ENCODE measurements at regions not wholly inside any gene's neighbourhood (a gene's known extent, or its start where the extent isn't known, plus 50 kb on each side); places are given as distances from the start of the nearest gene placed in this dataset.
"Not testable (repeated sequence)": the region's sequence is repeated elsewhere in the genome, so short reads cannot be mapped to it uniquely, and the experiment has no call there.

DNA sequence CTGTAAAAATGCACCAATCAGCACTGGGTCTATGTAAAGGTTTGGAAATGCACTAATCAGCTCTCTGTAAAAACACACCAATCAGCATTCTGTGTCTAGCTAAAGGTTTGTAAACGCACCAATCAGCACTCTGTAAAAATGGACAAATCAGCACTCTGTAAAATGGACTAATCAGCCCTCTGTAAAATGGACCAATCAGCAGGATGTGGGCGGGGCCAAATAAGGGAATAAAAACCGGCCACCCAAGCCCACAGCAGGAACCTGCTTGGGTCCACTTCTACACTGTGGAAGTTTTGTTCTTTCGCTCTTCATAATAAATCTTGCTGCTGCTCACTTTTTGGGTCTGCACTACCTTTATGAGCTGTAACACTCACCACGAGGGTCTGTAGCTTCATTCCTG is 101.0 kb downstream of the SMC2 start:
- not testable (repeated sequence) for DNase-seq

DNA sequence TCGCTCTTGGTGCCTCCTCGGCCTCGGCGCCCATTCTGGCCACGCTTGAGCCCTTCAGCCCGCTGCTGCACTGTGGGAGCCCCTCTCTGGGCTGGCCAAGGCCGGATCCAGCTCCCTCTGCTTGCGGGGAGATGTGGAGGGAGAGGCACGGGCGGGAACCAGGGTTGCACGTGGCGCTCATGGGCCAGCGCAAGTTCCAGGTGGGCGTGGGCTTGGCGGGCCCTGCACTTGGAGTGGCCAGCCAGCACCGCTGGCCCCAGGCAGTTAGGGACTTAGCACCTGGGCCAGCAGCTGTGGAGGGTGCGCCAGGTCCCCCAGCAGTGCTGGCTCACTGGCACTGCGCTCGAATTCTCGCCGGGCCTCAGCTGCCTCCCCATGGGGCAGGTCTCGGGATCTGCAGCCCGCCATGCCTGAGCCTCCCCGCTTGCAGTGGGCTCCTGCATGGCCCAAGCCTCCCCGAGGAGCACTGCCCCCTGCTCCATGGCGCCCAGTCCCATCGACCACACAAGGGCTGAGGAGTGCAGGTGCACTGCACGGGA is 106.4 kb downstream of the SMC2 start:
- no peak for DNase-seq

DNA sequence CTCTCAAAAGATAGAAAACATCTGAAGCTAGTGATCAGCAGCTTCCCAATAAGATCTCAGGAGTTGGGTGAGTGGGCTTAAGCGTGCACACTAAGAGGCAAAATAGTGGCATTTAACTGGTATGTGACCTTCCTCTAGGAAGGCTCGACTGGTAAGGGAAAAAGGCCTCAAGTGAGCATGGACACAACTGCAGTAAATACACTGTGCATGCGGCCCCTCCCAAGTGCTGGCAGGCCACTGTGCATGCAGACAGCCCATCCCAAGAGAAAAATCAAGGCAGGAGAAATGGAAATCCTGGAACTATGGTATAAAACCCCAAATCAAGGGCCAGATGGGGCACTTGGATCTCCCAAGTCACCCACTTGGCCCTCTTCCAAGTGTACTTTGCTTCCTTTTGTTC is 112.7 kb downstream of the SMC2 start:
- DNase-seq, result no peak

DNA sequence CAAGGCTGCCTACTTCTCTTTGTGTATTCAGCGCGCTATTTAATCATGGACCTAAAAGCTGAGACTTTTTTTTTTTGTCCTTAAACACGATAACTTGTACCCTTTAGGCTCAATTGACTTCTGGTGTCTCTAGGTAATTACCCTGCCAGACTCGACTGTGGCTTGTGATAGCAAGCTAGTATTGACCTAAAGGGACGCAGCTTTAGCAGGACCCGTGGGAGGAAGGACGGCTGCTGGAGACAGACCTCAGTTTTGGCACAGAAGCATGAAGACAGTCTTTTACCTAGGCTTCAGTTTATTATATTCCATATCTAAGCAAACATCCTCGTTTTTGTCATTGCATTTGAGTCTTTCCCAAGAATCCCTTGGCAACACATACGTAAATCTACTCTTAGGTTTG is 115.3 kb downstream of the SMC2 start:
- DNase-seq, result no peak

DNA sequence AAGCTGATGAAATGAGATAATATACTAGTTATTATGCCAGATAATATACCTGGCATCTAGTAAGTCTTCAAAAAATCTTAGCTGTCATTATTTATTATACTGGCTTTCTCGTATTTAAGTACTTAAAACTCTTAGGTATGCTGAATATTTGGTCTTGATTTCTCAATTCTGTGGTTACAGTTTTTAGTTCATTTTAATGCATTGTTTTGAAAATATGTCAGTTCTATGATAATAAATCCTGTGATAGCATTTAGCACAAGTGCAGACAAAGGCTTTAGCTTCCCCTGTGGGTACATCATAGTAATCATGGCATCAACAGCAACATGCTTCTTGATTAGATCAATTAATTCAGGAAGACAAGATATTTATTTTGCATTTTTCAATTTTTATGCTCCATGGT is 133.0 kb downstream of the SMC2 start:
- DNase-seq, result no peak

DNA sequence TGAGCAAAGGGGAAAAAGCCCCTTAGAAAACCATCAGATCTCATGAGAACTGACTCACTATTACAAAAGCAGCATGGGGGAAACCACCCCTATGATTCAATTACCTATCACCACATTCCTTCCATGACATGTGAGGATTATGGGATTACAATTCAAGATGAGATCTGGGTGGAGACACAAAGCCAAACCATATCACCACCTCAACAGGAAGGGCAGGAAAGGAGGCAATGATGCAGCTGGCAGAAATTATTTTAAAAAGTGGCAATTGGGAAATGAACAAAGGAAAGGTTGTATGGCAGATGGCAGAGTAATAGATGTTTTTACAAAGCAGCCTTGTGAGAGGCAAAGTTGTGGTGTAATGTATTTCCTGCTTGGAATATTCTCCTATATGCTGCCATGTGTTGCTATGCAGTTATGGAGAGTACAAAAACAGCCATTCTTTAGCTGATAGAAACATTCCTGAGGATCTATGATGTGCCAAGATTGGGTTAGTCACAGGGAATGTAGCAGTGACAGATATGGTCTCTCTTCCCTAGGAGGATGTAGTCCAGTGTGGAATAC is 138.8 kb downstream of the SMC2 start:
- no peak for DNase-seq

DNA sequence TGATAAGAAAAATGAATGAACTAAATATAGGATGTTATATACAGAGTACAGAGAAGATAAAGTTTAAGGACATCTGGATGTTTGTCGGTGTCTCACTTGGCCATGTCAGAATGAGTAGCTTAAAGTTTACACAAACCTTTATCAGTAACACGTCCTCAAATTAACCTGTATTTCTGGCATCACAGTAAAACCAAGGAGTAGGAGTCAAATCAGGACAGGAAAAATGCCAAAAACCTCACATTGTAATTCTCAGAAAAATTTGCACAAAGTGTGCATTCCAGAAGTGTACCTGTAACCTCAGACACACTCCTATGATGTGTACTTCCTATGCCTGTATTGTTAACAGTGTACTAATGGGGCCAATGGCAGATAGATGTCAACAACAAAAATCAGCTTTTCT is 139.3 kb downstream of the SMC2 start:
- no peak for DNase-seq

DNA sequence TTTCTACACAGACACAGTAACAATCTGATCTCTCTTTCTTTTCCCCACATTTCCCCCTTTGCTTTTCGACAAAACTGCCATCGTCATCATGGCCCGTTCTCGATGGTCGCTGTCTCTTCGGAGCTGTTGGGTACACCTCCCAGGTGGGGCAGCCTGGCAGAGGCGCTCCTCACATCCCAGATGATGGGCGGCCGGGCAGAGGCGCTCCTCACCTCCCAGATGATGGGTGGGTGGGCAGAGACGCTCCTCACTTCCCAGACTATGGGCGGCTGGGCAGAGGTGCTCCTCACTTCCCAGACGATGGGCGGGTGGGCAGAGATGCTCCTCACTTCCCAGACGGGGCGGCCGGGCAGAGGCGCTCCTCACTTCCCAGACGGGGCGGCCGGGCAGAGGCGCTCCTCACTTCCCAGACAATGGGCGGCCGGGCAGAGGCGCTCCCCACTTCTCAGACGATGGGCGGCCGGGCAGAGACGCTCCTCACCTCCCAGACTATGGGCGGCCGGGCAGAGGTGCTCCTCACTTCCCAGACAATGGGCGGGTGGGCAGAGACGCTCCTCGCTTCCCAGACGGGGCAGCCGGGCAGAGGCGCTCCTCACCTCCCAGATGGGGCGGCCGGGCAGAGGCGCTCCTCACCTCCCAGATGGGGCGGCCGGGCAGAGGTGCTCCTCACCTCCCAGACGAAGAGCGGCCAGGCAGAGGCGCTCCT is 140.7 kb downstream of the SMC2 start:
- DNase-seq, result not testable (repeated sequence)

DNA sequence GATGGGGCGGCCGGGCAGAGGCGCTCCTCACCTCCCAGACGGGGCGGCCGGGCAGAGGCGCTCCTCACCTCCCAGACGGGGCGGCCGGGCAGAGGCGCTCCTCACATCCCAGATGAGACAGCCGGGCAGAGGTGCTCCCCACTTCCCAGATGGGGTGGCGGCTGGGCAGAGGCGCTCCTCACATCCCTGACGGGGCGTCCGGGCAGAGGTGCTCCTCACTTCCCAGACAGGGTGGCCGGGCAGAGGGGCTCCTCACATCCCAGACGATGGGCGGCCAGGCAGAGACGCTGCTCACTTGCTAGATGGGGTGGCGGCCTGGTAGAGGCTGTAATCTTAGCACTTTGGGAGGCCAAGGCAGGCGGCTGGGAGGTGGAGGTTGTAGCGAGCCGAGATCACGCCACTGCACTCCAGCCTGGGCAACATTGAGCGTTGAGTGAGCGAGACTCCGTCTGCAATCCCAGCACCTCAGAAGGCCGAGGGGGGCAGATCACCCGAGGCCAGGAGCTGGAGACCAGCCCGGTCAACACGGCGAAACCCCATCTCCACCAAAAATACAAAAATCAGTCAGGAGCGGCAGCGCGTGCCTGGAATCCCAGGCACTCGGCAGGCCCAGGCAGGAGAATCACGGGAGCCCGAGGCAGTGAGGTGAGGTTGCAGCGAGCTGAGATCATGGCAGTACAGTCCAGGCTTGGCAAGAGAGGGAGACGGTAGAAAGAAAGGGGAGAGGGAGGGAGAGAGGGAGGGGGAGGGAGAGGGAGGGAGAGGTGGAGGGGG is 141.4 kb downstream of the SMC2 start:
- DNase-seq, result not testable (repeated sequence)

DNA sequence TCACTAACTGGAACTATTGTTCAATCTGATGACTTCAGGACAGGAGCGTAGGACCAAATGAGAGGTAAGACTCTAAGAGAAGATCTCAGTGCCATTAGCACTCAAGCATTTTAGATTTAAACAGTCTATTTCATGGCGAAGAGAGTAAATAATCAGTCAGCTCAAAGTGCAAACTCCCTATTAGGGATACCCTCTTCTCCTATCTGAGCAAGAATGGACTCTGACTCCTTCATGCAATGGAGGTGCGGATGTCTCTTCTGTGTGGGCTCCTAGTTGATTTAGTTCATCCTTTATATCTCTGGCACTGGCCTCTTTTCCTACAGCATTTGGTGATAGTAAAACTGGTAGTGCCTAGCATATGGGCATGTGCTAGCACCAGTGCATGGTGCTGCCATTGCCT is 144.6 kb downstream of the SMC2 start:
- no peak for DNase-seq

DNA sequence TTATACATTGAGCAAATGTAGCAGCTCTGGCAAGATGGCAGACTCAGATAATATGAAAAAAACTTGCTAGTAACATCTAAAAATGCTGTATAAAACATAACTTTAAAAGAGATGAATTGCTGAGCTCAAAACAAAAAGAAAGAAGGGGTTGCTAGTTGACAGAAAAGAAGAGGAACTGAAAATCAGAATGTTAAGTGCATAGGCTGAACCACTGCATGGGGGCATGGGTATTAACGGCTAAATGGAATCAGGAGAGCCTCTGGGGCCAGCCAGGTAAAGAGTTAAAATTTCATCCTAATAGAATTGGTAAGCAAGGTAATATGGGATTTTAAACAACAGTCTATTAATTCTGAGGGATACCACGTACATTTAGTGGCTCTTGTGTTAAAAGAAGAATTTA is 146.8 kb downstream of the SMC2 start:
- no peak for DNase-seq

DNA sequence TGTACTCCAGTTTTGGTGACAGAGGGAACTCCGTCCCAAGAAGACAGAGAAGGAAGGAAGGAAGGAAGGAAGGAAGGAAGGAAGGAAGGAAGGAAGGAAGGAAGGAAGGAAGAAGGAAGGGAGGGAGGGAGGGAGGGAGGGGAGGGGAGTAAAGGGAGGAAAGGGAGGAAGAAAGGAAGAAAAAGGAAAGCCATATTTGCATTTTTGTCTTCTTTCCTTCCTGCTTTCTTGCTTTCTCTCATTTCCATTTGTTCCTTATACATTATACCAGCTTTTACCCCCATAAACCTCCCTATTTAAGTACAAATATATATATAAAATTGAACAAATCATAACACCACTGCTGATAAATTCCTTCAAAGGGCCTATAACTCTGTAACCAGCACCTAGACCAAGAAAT is 151.8 kb downstream of the SMC2 start:
- DNase-seq, result no peak

DNA sequence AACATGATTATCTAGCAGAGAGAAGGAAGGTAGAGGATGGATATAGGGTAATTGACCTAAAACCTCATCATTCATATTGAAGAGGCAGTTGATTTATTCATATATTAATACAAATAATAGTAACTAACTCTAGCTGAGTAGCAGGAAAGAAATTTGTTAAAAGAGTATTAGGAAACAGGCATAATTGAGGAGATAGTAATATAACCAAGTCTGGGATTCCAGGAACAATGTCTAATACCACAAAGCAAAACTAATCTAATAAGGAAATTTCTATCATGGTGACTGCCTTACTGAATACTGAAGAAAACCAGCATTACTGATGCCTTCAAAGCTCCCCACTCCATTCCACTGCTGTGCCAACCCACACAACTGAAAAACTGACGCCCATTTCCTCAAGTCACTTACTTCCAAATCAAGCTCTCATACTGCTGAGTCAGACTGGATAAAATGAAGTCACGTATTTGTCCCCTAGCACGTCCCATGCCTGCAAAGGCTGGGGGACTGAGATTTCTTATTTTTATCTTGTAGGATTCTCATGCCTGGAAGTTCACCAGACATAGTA is 153.9 kb downstream of the SMC2 start:
- no peak for DNase-seq

DNA sequence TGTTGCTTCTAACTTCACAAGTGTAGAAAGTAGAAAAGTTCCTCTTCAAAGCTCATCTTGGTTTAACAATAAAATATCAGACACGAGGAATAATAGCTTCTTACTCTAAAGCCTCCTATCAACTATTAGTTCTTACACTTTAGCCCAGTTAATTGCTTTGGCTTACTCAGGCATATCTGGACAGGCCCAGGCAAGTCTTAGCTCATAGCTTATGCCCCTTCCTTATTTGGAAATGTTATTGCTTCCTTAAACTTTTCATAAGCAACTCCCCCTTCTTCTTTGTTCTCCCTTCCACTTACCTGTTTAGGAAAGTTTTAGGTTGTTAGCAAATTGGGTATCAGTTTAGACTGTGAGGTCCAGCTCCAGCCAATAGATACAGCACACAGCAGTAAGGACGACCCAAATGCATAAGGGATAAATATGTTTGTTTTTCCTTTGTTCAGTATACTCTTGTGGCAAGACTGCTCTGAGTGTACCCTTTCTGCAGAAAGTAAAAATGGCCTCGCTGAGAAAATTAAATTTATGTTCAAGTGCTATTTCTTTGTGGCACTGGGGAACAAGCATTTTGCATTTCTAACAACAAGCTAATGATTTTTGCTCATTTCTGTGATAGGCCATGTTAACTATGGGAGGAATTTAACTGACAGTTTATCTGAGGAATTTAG is 162.1 kb downstream of the SMC2 start:
- DNase-seq, result no peak

DNA sequence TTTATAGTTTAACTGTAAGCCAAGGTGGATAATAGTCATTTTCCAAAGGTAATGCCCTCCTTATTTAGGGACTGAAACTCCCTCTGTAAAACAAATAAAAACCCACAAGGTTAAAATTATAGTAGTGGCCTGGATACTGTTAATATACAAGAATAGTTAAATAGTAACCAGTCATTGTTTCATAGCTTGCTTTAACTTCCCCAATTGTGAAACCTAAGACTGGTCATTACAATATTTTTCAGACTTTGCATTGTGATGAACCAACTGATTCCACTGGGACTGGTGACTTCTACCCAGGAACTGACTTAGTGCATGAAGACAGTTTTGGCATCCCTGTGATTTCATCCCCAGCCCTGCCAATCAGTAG is 162.6 kb downstream of the SMC2 start:
- DNase-seq, result no peak

DNA sequence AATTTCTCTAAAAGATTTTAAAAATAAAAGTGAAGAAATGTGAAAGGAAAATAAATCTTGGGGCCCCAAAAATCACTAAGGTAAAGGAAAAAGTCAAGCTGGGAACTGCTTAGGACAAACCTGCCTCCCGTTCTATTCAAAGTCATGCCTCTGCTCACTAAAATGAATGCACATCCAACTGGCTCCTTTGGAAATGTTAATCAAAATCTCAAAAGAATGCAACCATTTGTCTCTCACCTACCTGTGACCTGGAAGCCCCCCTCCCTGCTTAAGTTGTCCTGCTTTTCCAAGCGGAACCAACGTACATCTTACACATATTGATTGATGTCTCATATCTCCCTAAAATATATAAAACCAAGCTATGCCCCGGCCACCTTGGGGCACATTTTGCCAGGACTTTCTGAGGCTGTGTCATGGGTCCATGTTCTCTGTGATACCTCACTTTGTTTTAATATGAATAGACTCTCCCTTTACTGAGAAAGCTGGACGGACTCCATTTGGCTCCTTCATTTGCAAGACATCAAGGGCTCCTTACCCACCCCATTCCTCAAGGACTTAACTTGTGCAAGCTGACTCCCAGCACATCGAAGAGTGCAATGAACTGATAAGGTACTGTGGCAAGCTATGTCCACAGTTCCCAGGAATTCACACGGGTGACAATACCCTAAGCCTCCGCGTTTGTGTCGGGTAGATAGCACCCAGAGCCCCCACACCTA is 164.3 kb downstream of the SMC2 start:
- DNase-seq, result no peak

DNA sequence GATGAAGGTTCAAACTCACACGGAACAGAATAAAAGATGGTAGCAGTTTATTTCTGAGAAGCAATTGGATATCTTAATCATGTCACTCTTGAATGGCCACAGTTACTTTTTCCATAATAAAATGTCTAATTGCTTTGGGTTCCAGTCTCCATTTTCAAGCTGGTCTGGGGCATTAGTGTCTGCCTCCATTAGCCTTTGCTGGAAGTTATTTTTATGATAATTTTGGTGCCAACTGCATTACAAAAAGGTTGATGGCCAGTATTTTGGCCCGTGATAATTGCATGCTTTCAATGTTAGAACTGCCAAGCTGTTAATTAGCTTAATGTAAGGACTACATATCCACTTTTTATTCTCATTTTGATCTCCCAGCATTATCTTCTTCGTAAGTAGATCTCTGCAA is 165.9 kb downstream of the SMC2 start:
- DNase-seq, result no peak

DNA sequence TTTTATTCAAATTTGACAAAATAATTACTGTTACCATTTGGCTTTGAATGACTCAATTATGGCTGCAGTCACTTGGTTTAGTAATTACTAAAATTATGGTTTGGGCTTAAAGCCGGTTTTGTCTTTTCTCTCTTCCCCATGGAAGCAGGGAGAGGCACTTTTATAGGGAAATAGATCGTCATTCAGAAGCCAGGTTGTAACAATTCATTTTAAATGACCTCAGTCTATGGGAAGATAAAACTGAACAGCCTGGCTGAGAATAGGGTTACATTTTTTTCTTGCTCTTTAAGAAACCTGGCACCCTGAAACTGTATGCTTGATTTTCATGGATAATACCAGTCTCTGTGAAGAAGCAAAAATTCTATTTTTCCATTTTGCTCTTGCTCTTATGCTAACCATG is 169.8 kb downstream of the SMC2 start:
- no peak for DNase-seq

DNA sequence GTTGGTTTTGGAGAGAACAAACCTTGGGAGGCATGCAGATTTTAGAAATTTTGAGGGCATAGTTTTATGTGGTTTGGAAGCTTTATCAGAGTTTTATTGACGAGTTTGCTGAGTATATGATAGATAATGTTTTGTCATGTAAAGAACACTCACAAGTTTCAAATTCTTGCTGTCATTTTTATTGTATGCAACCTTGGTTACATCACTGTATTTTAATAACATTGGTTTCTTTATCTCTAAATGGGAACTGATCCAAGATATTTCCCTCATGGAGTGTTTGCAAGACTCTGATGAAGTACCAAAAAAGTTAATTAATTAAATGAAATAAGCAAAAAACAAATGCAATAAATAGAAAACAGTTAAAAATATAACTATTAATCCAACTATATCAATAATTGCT is 170.3 kb downstream of the SMC2 start:
- DNase-seq, result no peak

DNA sequence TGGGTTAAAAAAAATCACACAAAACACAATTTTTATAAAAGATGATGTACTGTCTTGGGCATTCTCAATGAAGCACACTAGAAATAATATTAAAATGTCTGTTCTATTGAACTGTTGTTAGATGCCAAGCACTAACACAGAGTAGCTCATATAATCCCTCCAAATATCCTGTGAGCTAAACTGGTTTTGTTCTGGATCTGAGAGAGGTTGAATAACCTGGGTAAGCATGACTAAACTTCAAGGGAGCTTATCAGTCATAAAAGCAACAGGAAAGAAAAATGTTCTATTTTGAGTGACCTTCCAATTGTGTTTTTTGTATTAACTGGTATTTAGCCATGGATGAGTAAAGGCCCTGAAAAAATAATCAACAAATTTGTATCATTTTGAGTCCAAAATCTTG is 175.3 kb downstream of the SMC2 start:
- no peak for DNase-seq

DNA sequence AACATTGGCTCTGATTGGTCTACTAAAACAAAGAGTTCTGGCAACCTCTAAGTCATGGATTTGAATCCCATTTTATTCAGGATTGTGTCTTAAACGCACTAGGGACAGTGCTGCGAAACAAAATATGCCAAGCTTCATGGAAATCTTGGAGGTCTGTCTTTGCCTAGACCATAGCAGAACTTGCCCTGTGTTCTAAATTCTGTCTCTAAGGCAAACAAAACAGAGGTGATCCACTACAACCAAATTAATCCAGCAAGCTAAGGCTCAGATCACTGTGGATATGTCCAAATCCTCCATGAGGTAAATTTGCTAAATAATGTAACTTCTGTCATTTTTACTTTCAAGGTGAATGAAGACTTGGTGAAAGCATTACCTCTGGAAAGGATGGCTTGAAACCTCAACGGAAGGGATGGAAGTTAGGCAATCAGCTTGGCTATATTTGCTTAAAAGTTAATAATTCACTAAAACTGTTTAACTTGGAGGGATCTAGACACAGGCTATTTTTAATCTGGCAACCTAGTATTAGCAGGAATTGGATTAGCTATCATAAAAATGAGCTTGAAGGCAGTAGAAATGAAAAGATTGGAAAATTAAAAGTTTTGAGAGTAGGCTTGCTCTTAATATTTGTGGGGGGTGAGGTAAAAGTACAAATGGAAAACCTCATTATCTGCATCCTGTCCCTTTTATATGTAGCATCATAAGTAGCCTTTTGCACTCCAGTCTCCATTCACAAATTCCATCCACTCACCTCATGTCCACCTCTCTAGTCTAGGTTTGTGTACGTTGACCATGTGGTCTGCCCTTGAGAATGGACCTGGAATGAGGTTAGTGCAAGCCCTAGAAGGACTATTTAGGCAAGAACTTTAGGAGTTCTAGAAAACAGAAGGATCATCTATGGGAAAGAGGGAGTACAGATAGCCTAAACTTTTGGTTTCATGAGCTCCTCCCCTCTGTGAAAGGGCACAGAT is 176.2 kb downstream of the SMC2 start:
- DNase-seq, result no peak
